DMS 273 (cell line): ENCODE measurements at regions not wholly inside any gene's neighbourhood (a gene's known extent, or its start where the extent isn't known, plus 50 kb on each side); places are given as distances from the start of the nearest gene placed in this dataset.
A peak's percentile ranks its signal among the peaks of the same experiment; 100 is the strongest.

ENCODE experiments used
- DNase-seq: peaks from one replicate; lab custom pipeline; 2025; ENCODE audit not compliant: unreplicated experiment; lab: John Stamatoyannopoulos, UW

- DNase-seq = no peak
These were observed 147.1 kb downstream of the NOL4 start for GRCh38 chr18:34077599-34077998.

GRCh38 chr18:34075963-34076860 lies 148.5 kb downstream of the NOL4 start:
- DNase-seq = no peak

GRCh38 chr18:34061226-34061625 lies 163.5 kb downstream of the NOL4 start:
- no peak for DNase-seq

GRCh38 chr18:34055227-34055626 lies 169.5 kb downstream of the NOL4 start:
- DNase-seq = no peak

- no peak for DNase-seq
These were observed 174.1 kb downstream of the NOL4 start for GRCh38 chr18:34050661-34051060.

GRCh38 chr18:34049511-34049910 lies 175.2 kb downstream of the NOL4 start:
- DNase-seq = no peak

GRCh38 chr18:34048423-34048822 lies 176.3 kb downstream of the NOL4 start:
- peak; percentile 1 for DNase-seq

GRCh38 chr18:34042423-34043146 lies 182.1 kb downstream of the NOL4 start:
- DNase-seq = no peak

GRCh38 chr18:34039611-34040010 lies 185.1 kb downstream of the NOL4 start:
- DNase-seq = no peak

GRCh38 chr18:34039201-34039600 lies 185.5 kb downstream of the NOL4 start:
- DNase-seq = no peak

- no peak for DNase-seq
These were observed 186.6 kb downstream of the NOL4 start for GRCh38 chr18:34038086-34038485.

- no peak for DNase-seq
These were observed 190.7 kb downstream of the NOL4 start for GRCh38 chr18:34033968-34034367.

GRCh38 chr18:34031810-34032209 lies 192.9 kb downstream of the NOL4 start:
- DNase-seq = peak; percentile 40

- no peak for DNase-seq
These were observed 196.4 kb downstream of the NOL4 start for GRCh38 chr18:34028324-34028723.

GRCh38 chr18:34025191-34025801 lies 199.4 kb downstream of the NOL4 start:
- no peak for DNase-seq

- no peak for DNase-seq
These were observed 201.2 kb downstream of the NOL4 start for GRCh38 chr18:34023471-34023870.

GRCh38 chr18:34018336-34018735 lies 206.4 kb downstream of the NOL4 start:
- no peak for DNase-seq

- no peak for DNase-seq
These were observed 221.0 kb downstream of the NOL4 start for GRCh38 chr18:34003687-34004086.

- DNase-seq = no peak
These were observed 222.6 kb downstream of the NOL4 start for GRCh38 chr18:34002130-34002529.

GRCh38 chr18:34001376-34001775 lies 223.3 kb downstream of the NOL4 start:
- no peak for DNase-seq

GRCh38 chr18:33987206-33987605 lies 237.5 kb downstream of the NOL4 start:
- DNase-seq = no peak

- DNase-seq = no peak
These were observed 241.6 kb downstream of the NOL4 start for GRCh38 chr18:33983126-33983525.
